Skeletal muscle tissue (tissue), 3 donors: ENCODE measurements at regions not wholly inside any gene's neighbourhood (a gene's known extent, or its start where the extent isn't known, plus 50 kb on each side); places are given as distances from the start of the nearest gene placed in this dataset.
"Not testable (repeated sequence)": the region's sequence is repeated elsewhere in the genome, so short reads cannot be mapped to it uniquely, and the experiment has no call there.

Experiments used
- H3K27ac ChIP-seq: one replicate; pipeline ENCODE4 v1.7.0; 2013; ENCODE audit warnings: mild to moderate bottlenecking, low read depth, low read length, inconsistent platforms
- H3K27me3 ChIP-seq, 3 donors: one replicate each; pipeline ENCODE4 v1.7.0; 2013; ENCODE audit warnings: low read length in 3 of 3; ENCODE audit not compliant: control insufficient read depth in 3 of 3, insufficient read depth in 3 of 3
- H3K36me3 ChIP-seq, 3 donors: one replicate each; pipeline ENCODE4 v1.7.0; 2013; ENCODE audit warnings: low read length in 3 of 3; ENCODE audit not compliant: control insufficient read depth in 3 of 3, insufficient read depth in 3 of 3
- H3K4me1 ChIP-seq, 3 donors: one replicate each; pipeline ENCODE4 v1.7.0; 2013; ENCODE audit warnings: low read length in 3 of 3, mild to moderate bottlenecking in 3 of 3; ENCODE audit not compliant: control insufficient read depth in 3 of 3, insufficient read depth in 3 of 3
- H3K4me3 ChIP-seq, 3 donors: one replicate each; pipeline ENCODE4 v1.7.0; 2013; ENCODE audit warnings: low read length in 3 of 3
- H3K9ac ChIP-seq, 3 donors: one replicate each; pipeline ENCODE4 v1.7.0; 2013; ENCODE audit warnings: low read length in 3 of 3, mild to moderate bottlenecking in 3 of 3, moderate library complexity in 2 of 3, low read depth in 1 of 3
- H3K9me3 ChIP-seq, 3 donors: one replicate each; pipeline ENCODE4 v1.7.0; 2013; ENCODE audit warnings: low read length in 3 of 3; ENCODE audit not compliant: control insufficient read depth in 3 of 3
- donor health status: Osteomylitis.

GRCh38 chr5:32534041-32534440 lies 51.3 kb upstream of the SUB1 start:
- Histone ChIP-seq H3K36me3 (no peaks in the 10 kb centered on the region), H3K27ac (no peak overlapping the region), H3K9ac (no peak overlapping the region), H3K9me3 (no peaks in the 10 kb centered on the region), H3K4me1 (no peaks in the 10 kb centered on the region), H3K4me3 (no peak overlapping the region), H3K27me3 (no peaks in the 10 kb centered on the region)

DNA sequence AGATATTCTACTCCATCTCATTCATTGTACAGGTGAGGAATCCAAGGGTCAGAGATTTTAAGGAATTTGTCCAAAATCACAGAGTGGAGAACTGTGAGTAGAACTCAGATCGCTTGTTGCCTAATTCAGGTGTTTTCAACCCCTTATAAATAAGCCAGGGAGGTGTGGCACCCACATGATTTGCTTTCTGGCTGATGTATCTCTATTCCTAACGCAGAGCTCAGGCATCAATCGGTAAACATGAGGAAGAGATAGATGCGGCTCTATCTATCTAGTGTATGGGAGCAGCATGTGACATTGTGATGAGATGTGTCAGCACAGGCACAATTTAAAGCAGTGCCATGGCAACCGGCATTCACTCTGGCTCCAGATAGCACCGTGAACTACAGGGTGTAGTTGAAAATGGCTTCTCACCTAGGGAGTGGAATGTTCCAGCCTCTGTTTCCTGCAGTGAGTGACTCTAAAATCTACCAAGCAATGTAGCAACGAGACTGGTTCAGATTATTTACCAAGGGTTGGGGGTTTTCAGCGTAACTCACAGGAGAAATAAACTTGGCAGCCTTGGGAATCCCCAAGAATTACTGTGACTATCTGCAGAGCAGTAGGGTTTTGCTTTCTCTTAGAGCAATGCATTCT lies 53.4 kb upstream of the SUB1 start:
- Histone ChIP-seq H3K27me3 (no peaks in the 10 kb centered on the region), H3K4me1 (no peaks in the 10 kb centered on the region), H3K36me3 (no peaks in the 10 kb centered on the region), H3K9me3 (no peaks in the 10 kb centered on the region), H3K27ac (no peak overlapping the region), H3K4me3 (no peak overlapping the region), H3K9ac (no peak overlapping the region)

DNA sequence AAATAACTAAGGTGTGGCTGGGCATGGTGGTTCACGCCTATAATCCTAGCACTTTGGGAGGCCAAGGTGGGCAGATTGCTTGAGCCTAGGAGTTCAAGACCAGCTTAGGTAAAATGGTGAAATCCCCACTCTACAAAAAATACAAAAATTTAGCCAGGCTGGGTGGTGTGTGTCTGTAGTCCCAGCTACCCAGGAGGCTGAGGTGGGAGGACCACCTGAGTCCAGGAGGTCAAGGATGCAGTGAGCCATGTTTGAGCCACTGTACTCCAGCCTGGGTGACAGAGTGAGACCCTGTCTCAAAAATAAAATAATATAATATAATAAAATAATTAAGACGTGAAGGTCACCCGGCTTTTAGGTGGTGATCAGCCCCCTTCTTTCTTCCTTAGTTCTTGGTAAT lies 58.0 kb upstream of the SUB1 start:
- H3K4me1 ChIP-seq, H3K9ac ChIP-seq, H3K36me3 ChIP-seq, H3K27ac ChIP-seq, H3K27me3 ChIP-seq, H3K9me3 ChIP-seq, H3K4me3 ChIP-seq: not testable (repeated sequence)

GRCh38 chr5:32526810-32527209 lies 58.5 kb upstream of the SUB1 start:
- Histone ChIP-seq H3K9me3 (no peaks in the 10 kb centered on the region), H3K4me1 (no peaks in the 10 kb centered on the region), H3K27me3 (no peaks in the 10 kb centered on the region), H3K27ac (no peak overlapping the region), H3K4me3 (no peak overlapping the region), H3K9ac (no peak overlapping the region), H3K36me3 (no peaks in the 10 kb centered on the region)

DNA sequence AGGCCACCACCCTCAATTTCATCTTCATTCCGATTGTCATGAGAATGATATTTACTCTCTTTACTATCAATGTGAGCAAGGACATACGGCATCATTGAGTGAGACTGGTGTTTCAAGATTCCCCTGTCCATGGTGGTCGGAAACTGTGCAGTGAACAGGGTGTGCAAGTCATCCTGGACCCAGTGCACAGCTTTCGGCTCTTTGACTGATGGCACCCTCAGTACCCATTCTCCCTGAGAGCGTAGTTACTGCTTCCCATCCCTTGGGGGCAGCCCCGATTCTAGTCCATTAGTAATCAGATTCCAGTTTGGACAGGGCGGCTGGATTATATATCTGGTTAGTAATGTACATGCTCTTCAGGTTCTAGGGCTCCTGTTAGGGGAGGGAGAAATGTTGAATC lies 61.7 kb upstream of the SUB1 start:
- Histone ChIP-seq H3K27me3 (no peaks in the 10 kb centered on the region), H3K36me3 (no peaks in the 10 kb centered on the region), H3K9ac (no peak overlapping the region), H3K9me3 (no peaks in the 10 kb centered on the region), H3K4me1 (no peaks in the 10 kb centered on the region), H3K27ac (no peak overlapping the region), H3K4me3 (no peak overlapping the region)

- no peaks in the 10 kb centered on the region for H3K4me1 ChIP-seq
These were observed 62.8 kb upstream of the SUB1 start for GRCh38 chr5:32522429-32523143.

DNA sequence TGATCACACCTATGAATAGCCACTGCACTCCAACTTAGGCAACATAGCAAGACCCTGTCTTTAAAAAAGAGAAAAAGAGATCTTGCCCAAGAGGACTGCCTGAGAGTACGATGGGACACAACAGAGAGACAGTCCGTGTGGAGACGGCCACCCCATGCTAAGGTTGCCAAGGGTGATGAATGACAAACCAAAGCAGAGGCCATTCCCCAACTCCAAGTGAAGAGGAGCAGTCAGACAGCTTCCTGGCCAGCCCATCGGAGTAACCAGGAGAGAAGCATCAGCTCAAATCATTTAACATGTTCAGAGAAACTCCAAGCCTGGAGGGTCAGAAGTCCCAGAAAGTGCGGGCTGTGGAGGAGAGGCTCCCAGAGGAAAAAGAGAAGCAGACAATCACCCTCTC lies 63.9 kb upstream of the SUB1 start:
- no peaks in the 10 kb centered on the region for H3K27me3 ChIP-seq
- no peak overlapping the region for H3K9ac ChIP-seq
- no peaks in the 10 kb centered on the region for H3K9me3 ChIP-seq
- no peak overlapping the region for H3K4me3 ChIP-seq
- no peak overlapping the region for H3K27ac ChIP-seq
- H3K4me1 ChIP-seq: no peaks in the 10 kb centered on the region
- H3K36me3 ChIP-seq: no peaks in the 10 kb centered on the region

More at GRCh38 chr5:32522429-32523143, 62.8 kb upstream of the SUB1 start:
- H3K9me3 ChIP-seq: no peaks in the 10 kb centered on the region
- no peak overlapping the region for H3K4me3 ChIP-seq
- H3K27me3 ChIP-seq: no peaks in the 10 kb centered on the region
- no peak overlapping the region for H3K27ac ChIP-seq
- H3K36me3 ChIP-seq: no peaks in the 10 kb centered on the region
- H3K9ac ChIP-seq: no peak overlapping the region

- Histone ChIP-seq H3K9ac (no peak overlapping the region), H3K4me3 (no peak overlapping the region), H3K4me1 (no peaks in the 10 kb centered on the region), H3K36me3 (no peaks in the 10 kb centered on the region), H3K27me3 (no peaks in the 10 kb centered on the region), H3K9me3 (no peaks in the 10 kb centered on the region), H3K27ac (no peak overlapping the region)
These were observed 64.4 kb upstream of the SUB1 start for GRCh38 chr5:32520972-32521371.

- Histone ChIP-seq H3K4me1 (no peaks in the 10 kb centered on the region), H3K9me3 (no peaks in the 10 kb centered on the region), H3K36me3 (no peaks in the 10 kb centered on the region), H3K9ac (no peak overlapping the region), H3K27me3 (no peaks in the 10 kb centered on the region), H3K4me3 (no peak overlapping the region), H3K27ac (no peak overlapping the region)
These were observed 65.0 kb upstream of the SUB1 start for GRCh38 chr5:32520356-32520755.

- H3K27me3 ChIP-seq: no peaks in the 10 kb centered on the region
- no peaks in the 10 kb centered on the region for H3K9me3 ChIP-seq
- H3K9ac ChIP-seq: no peak overlapping the region
- no peak overlapping the region for H3K27ac ChIP-seq
- H3K4me1 ChIP-seq: no peaks in the 10 kb centered on the region
- no peaks in the 10 kb centered on the region for H3K36me3 ChIP-seq
- no peak overlapping the region for H3K4me3 ChIP-seq
These were observed 65.8 kb upstream of the SUB1 start for GRCh38 chr5:32519508-32519907.
